HUES48 (cell line): ENCODE measurements at regions not wholly inside any gene's neighbourhood (a gene's known extent, or its start where the extent isn't known, plus 50 kb on each side); places are given as distances from the start of the nearest gene placed in this dataset.
A peak's percentile ranks its signal among the peaks of the same experiment; 100 is the strongest.
"Not testable (repeated sequence)": the region's sequence is repeated elsewhere in the genome, so short reads cannot be mapped to it uniquely, and the experiment has no call there.

ENCODE experiments used
- H3K27ac ChIP-seq: one replicate; pipeline ENCODE4 v1.7.0; 2013; ENCODE audit warnings: low read depth, low read length, inconsistent platforms
- H3K27me3 ChIP-seq: 2 replicates; pipeline ENCODE4 v1.6.1; 2013; ENCODE audit warnings: mild to moderate bottlenecking, low read length; ENCODE audit not compliant: control insufficient read depth, insufficient read depth
- H3K36me3 ChIP-seq: 2 replicates; pipeline ENCODE4 v1.6.1; 2013; ENCODE audit warnings: low read length; ENCODE audit not compliant: control insufficient read depth, insufficient read depth
- H3K4me1 ChIP-seq: 2 replicates; pipeline ENCODE4 v1.6.1; 2013; ENCODE audit warnings: mild to moderate bottlenecking, low read length; ENCODE audit not compliant: control insufficient read depth, insufficient read depth
- H3K4me3 ChIP-seq: 2 replicates; pipeline ENCODE4 v1.5.1; 2013; ENCODE audit warnings: mild to moderate bottlenecking, low read depth, low read length
- H3K9ac ChIP-seq: 2 replicates; pipeline ENCODE4 v1.6.1; 2013; ENCODE audit warnings: mild to moderate bottlenecking, low read depth, low read length, moderate library complexity
- H3K9me3 ChIP-seq: 2 replicates; pipeline ENCODE4 v1.6.1; 2013; ENCODE audit warnings: low read length; ENCODE audit not compliant: control insufficient read depth, insufficient read depth

- Histone ChIP-seq H3K4me3 (no peak overlapping the region), H3K9ac (no peak overlapping the region), H3K9me3 (no peaks in the 10 kb centered on the region), H3K27ac (no peak overlapping the region), H3K4me1 (peaks cover 33% of the 10 kb centered on the region), H3K27me3 (no peaks in the 10 kb centered on the region), H3K36me3 (no peaks in the 10 kb centered on the region)
Observed at GRCh38 chr10:25101461-25102146, 73.2 kb upstream of the GPR158 start.

- Histone ChIP-seq H3K27me3 (no peaks in the 10 kb centered on the region), H3K4me1 (peaks cover 33% of the 10 kb centered on the region)
Observed at GRCh38 chr10:25102147-25102822, 72.5 kb upstream of the GPR158 start.

DNA sequence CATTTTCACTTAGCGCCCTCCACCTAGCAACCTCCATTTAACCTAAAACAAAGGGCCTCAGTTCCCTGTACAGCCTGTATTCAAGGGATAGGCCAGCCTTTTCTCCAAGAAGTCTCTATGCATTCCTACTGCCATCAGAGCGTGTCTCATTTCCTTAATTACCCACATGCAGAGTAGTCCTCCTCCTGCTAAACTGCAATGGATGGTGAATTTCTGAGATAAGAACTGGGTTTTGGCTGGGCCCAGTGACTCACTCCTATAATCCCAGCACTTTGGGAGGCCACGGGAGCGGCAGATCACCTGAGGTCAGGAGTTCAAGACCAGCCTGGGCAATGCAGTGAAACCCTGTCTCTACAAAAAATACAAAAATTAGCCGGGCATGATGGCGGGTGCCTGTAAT lies 71.1 kb upstream of the GPR158 start:
- Histone ChIP-seq H3K9ac (no peak overlapping the region), H3K27me3 (no peaks in the 10 kb centered on the region), H3K4me3 (no peak overlapping the region), H3K27ac (no peak overlapping the region), H3K9me3 (no peaks in the 10 kb centered on the region), H3K4me1 (peaks cover 44% of the 10 kb centered on the region), H3K36me3 (no peaks in the 10 kb centered on the region)

More at GRCh38 chr10:25102147-25102822, 72.5 kb upstream of the GPR158 start:
- H3K27ac ChIP-seq: no peak overlapping the region
- H3K9me3 ChIP-seq: no peaks in the 10 kb centered on the region
- no peaks in the 10 kb centered on the region for H3K36me3 ChIP-seq
- no peak overlapping the region for H3K4me3 ChIP-seq
- no peak overlapping the region for H3K9ac ChIP-seq

GRCh38 chr10:25104441-25104840 lies 70.4 kb upstream of the GPR158 start:
- Histone ChIP-seq H3K27ac (no peak overlapping the region), H3K9ac (no peak overlapping the region), H3K9me3 (no peaks in the 10 kb centered on the region), H3K27me3 (no peaks in the 10 kb centered on the region), H3K36me3 (no peaks in the 10 kb centered on the region), H3K4me1 (peaks cover 49% of the 10 kb centered on the region), H3K4me3 (no peak overlapping the region)

DNA sequence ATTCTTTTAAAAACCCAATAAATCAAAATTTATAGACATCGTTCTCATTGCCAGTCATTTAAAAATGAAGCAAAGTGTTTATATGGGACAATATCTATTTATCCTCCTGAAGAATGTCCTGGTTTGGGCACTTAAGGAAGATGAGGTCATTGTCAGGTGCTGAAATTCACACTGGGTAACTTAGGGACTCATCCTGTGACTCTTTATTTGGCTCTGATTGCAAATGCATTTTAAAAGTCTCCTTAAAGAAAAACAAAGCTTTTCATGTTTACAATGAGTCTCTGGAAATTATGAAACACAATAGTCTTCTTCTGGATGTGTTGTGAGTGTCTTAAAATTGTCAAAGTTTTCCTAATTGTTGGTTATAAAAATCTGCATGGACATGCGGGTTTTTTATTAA lies 69.5 kb upstream of the GPR158 start:
- Histone ChIP-seq H3K9me3 (no peaks in the 10 kb centered on the region), H3K36me3 (no peaks in the 10 kb centered on the region), H3K9ac (no peak overlapping the region), H3K27me3 (no peaks in the 10 kb centered on the region), H3K4me3 (peak overlapping the region; percentile 21; the same call in 1 of the 2 replicates), H3K27ac (peak overlapping the region; percentile 64), H3K4me1 (peaks cover 49% of the 10 kb centered on the region)

DNA sequence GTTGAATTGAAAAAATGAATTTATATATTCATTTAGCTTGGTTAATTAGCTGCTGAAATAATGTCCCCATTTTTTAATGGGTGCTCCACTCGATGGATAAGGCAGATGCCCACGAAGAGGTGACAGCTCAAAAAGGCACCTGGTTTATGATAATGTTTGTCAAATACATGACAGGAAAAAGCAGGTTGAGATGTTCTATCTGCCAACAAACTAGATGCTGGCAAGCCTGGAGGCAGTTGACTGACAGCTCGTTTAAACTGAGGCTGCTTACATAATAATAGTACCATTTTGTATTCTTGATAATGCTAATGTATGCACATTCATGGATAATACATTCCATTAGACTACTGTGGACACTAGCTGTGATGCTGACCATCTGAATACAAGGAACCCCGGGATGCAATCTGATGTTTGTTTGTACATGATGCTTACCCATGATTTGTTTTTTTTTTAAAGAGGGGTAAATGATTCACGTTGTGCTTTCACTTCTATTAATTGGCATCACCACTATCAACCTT lies 69.0 kb upstream of the GPR158 start:
- peak overlapping the region; percentile 64 for H3K27ac ChIP-seq

DNA sequence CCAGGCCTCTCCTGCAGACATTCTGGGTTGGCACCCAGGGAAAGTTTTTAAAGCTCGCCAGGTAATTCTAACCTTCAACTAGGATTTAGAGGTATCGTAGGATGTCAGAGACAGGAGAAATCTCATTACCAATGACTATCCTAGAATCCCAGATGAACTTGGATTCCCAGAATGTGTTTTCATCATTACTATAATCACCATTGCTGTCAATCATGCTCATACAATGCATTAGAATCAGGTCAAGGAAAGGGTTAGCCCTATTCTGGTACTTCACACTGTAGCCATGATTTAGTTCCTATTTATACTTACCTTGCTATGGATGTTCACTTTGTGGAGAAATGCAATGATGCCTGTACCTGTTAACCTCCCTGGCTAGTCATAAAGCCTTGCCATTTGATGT lies 67.0 kb upstream of the GPR158 start:
- Histone ChIP-seq H3K9me3 (no peaks in the 10 kb centered on the region), H3K36me3 (no peaks in the 10 kb centered on the region), H3K27me3 (no peaks in the 10 kb centered on the region)

More for the DNA sequence above, 69.0 kb upstream of the GPR158 start:
- Histone ChIP-seq H3K27me3 (no peaks in the 10 kb centered on the region), H3K36me3 (no peaks in the 10 kb centered on the region), H3K4me1 (peaks cover 49% of the 10 kb centered on the region), H3K9me3 (no peaks in the 10 kb centered on the region), H3K9ac (no peak overlapping the region), H3K4me3 (peak overlapping the region; percentile 21; the same call in 1 of the 2 replicates)

DNA sequence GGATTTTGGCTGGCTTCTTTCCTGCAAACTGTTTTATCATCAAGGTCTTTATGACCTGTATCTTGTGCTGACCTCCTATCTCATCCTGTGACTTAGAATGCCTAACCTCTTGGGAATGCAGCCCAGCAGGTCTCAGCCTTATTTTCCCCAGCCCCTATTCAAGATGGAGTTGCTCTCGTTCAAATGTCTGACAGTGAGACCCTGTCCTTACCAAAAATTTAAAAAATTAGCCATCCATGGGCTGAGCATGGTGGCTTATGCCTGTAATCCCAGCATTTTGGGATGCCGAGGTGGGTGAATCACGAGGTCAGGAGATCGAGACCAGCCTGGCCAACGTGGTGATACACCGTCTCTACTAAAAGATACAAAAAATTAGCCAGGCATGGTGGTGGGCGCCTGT lies 64.9 kb upstream of the GPR158 start:
- not testable (repeated sequence) for H3K27me3 ChIP-seq, H3K36me3 ChIP-seq, H3K9ac ChIP-seq, H3K27ac ChIP-seq, H3K9me3 ChIP-seq, H3K4me3 ChIP-seq
- peaks cover 33% of the 10 kb centered on the region for H3K4me1 ChIP-seq

More for the DNA sequence above, 67.0 kb upstream of the GPR158 start:
- Histone ChIP-seq H3K4me3 (no peak overlapping the region), H3K9ac (no peak overlapping the region), H3K27ac (no peak overlapping the region), H3K4me1 (peaks cover 40% of the 10 kb centered on the region)

GRCh38 chr10:25112016-25112415 lies 62.8 kb upstream of the GPR158 start:
- H3K9ac ChIP-seq: no peak overlapping the region
- peaks cover 26% of the 10 kb centered on the region for H3K4me1 ChIP-seq
- no peaks in the 10 kb centered on the region for H3K27me3 ChIP-seq
- no peaks in the 10 kb centered on the region for H3K9me3 ChIP-seq
- H3K27ac ChIP-seq: no peak overlapping the region
- H3K36me3 ChIP-seq: no peaks in the 10 kb centered on the region
- H3K4me3 ChIP-seq: no peak overlapping the region

GRCh38 chr10:25113191-25114035 lies 61.4 kb upstream of the GPR158 start:
- H3K4me3 ChIP-seq: no peak overlapping the region

More at GRCh38 chr10:25113191-25114035, 61.4 kb upstream of the GPR158 start:
- Histone ChIP-seq H3K9ac (no peak overlapping the region), H3K27me3 (no peaks in the 10 kb centered on the region), H3K36me3 (no peaks in the 10 kb centered on the region), H3K27ac (no peak overlapping the region), H3K9me3 (no peaks in the 10 kb centered on the region), H3K4me1 (peaks cover 18% of the 10 kb centered on the region)
